ENCODE measurements at regions not wholly inside any gene's neighbourhood (a gene's known extent, or its start where the extent isn't known, plus 50 kb on each side); places are given as distances from the start of the nearest gene placed in this dataset.

GRCh38 chr2:153230977-153231376, 247.6 kb downstream of the RPRM start:
- H3K79me2 ChIP-seq (ENCODE audit: insufficient read depth, low read depth), result no peaks in the 10 kb centered on the region
- H3K27me3 ChIP-seq (ENCODE audit: insufficient read depth, low read depth), result no peaks in the 10 kb centered on the region

DNA sequence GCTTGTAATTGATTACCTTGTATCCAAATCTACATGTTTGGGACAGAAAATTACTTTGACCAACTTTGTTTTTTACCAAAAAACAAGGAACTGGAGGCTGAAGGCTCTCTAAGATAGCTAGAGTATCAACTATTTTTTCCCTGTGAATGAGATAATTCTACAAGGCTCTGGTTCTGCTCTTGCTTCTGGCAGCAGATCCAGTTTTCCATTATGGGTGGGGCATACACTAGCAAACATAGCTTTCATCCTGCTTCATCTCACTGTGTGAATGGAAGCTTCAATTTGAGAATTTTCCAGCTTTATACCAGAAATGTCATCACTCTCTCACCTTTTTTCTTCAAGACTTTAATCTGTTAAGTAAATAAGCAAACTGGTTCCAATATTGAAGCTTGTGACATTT, 249.7 kb downstream of the RPRM start:
- no peaks in the 10 kb centered on the region for H3K79me2 ChIP-seq (ENCODE audit: insufficient read depth, low read depth)
- H2AFZ ChIP-seq (ENCODE audit: low read depth), result no peak overlapping the region
- H4K20me1 ChIP-seq (ENCODE audit: insufficient read depth), result no peaks in the 10 kb centered on the region
- H3K4me2 ChIP-seq, result no peak overlapping the region
- no peaks in the 10 kb centered on the region for H3K4me1 ChIP-seq (ENCODE audit: low read depth, poor library complexity, severe bottlenecking)
- TF ChIP-seq, protein P1, sequence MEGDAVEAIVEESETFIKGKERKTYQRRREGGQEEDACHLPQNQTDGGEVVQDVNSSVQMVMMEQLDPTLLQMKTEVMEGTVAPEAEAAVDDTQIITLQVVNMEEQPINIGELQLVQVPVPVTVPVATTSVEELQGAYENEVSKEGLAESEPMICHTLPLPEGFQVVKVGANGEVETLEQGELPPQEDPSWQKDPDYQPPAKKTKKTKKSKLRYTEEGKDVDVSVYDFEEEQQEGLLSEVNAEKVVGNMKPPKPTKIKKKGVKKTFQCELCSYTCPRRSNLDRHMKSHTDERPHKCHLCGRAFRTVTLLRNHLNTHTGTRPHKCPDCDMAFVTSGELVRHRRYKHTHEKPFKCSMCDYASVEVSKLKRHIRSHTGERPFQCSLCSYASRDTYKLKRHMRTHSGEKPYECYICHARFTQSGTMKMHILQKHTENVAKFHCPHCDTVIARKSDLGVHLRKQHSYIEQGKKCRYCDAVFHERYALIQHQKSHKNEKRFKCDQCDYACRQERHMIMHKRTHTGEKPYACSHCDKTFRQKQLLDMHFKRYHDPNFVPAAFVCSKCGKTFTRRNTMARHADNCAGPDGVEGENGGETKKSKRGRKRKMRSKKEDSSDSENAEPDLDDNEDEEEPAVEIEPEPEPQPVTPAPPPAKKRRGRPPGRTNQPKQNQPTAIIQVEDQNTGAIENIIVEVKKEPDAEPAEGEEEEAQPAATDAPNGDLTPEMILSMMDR (conservative IDR thresholded peaks at IDR 0.05; ENCODE audit: low read depth, low read length), result no peak
- H3K9ac ChIP-seq, result no peak overlapping the region
- no peaks in the 10 kb centered on the region for H3K36me3 ChIP-seq (ENCODE audit: insufficient read depth)
- H3K27ac ChIP-seq, result no peak overlapping the region
- no peaks in the 10 kb centered on the region for H3K27me3 ChIP-seq (ENCODE audit: insufficient read depth, low read depth)
- H3K4me3 ChIP-seq (IDR thresholded peaks at IDR 0.05; ENCODE audit: insufficient read depth, low read depth, low read length), result no peak overlapping the region

More at GRCh38 chr2:153230977-153231376, 247.6 kb downstream of the RPRM start:
- no peak overlapping the region for H3K4me3 ChIP-seq (IDR thresholded peaks at IDR 0.05; ENCODE audit: insufficient read depth, low read depth, low read length)
- no peak overlapping the region for H3K4me2 ChIP-seq
- H3K36me3 ChIP-seq (ENCODE audit: insufficient read depth), result no peaks in the 10 kb centered on the region
- H3K27ac ChIP-seq, result no peak overlapping the region
- TF ChIP-seq, protein P1 (conservative IDR thresholded peaks at IDR 0.05; ENCODE audit: low read depth, low read length), result no peak
- H3K4me1 ChIP-seq (ENCODE audit: low read depth, poor library complexity, severe bottlenecking), result peaks cover 14% of the 10 kb centered on the region
- no peaks in the 10 kb centered on the region for H4K20me1 ChIP-seq (ENCODE audit: insufficient read depth)
- no peak overlapping the region for H3K9ac ChIP-seq
- H2AFZ ChIP-seq (ENCODE audit: low read depth), result no peak overlapping the region

DNA sequence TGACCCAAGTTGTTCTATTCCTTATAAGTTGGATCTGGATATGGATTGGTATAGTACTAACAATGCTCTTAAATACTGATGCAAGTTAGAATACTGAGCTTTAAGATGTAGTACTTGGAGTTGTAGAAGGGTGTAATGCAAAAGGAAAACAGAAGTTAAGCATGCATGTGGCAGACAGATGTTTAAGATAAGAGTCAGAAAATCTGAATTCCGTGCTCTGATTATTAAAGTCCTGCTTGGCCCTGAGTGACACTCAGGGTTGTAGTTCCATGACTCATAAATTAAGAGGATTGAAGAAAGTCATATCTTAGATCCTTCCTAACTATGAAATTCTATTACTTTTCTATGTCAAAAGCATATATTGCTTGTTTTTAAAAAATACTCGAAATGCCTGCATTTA, 250.6 kb downstream of the RPRM start:
- Histone ChIP-seq H4K20me1 (ENCODE audit: insufficient read depth) (no peaks in the 10 kb centered on the region), H3K4me2 (no peak overlapping the region), H3K27ac (no peak overlapping the region), H3K79me2 (ENCODE audit: insufficient read depth, low read depth) (no peaks in the 10 kb centered on the region), H2AFZ (ENCODE audit: low read depth) (no peak overlapping the region), H3K27me3 (ENCODE audit: insufficient read depth, low read depth) (no peaks in the 10 kb centered on the region), H3K4me1 (ENCODE audit: low read depth, poor library complexity, severe bottlenecking) (no peaks in the 10 kb centered on the region), H3K36me3 (ENCODE audit: insufficient read depth) (no peaks in the 10 kb centered on the region), H3K9ac (no peak overlapping the region), H3K4me3 (IDR thresholded peaks at IDR 0.05; ENCODE audit: insufficient read depth, low read depth, low read length) (no peak overlapping the region)
- TF ChIP-seq, protein P1 (conservative IDR thresholded peaks at IDR 0.05; ENCODE audit: low read depth, low read length), result no peak

DNA sequence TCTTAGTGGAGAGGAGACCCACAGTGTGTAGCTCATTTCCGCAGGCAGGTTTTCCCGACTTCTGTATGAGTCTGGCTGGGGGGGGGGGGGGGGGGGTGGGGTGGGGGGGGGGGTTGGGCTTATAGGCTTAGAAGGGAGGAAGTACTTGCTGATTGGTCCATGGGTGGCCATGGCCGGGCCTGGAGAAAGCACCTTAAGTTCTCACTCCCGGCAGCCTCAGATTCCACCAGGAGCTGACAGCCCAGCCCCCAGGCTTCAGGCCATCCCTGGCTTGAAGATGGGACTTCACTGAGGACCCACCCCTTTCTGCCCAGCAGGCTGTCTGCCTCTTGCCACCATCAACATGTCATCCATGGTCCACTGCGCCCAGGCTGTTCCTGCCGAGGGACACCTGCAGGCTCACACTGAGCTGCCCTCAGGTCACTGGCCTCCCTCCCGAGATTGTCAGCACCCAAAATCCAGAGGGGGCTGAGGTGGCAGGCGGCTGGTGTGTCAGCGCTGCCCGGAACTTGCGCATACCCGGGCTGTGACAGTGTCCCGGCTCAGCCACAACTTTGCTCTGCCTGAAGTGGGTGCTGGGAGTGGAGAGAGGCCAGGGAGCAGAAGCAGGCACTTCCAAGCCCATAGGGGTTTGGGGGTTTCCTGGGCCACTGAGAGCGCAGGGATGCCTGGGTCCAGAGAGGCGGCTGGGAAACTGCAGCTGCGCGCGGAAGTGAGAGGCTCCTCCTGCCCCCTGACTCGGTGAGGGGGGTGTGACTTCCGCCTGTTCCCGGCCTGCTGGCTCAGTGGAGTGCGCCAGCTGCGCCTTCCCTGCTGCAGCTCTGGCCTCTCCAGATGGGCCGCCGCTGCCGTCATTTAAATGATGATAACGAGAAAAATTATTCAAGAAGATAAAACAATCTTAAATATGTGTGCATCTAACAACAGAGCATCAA, 256.1 kb downstream of the RPRM start:
- Histone ChIP-seq H3K4me2 (no peak overlapping the region), H3K27me3 (ENCODE audit: insufficient read depth, low read depth) (no peaks in the 10 kb centered on the region), H3K4me1 (ENCODE audit: low read depth, poor library complexity, severe bottlenecking) (no peaks in the 10 kb centered on the region), H2AFZ (ENCODE audit: low read depth) (no peak overlapping the region), H4K20me1 (ENCODE audit: insufficient read depth) (no peaks in the 10 kb centered on the region), H3K36me3 (ENCODE audit: insufficient read depth) (no peaks in the 10 kb centered on the region), H3K4me3 (IDR thresholded peaks at IDR 0.05; ENCODE audit: insufficient read depth, low read depth, low read length) (no peak overlapping the region), H3K27ac (no peak overlapping the region), H3K9ac (no peak overlapping the region), H3K79me2 (ENCODE audit: insufficient read depth, low read depth) (no peaks in the 10 kb centered on the region)
- TF ChIP-seq, protein P1 (conservative IDR thresholded peaks at IDR 0.05; ENCODE audit: low read depth, low read length), result no peak

All from KMS-11 (cell line).